Pons (tissue), 1 donor: ENCODE measurements at regions not wholly inside any gene's neighbourhood (a gene's known extent, or its start where the extent isn't known, plus 50 kb on each side); places are given as distances from the start of the nearest gene placed in this dataset.

Source experiments
- DNase-seq: peaks from one replicate; pipeline ENCODE4 v3.0.0-alpha.2; 2016; ENCODE audit warnings: low spot score

DNA sequence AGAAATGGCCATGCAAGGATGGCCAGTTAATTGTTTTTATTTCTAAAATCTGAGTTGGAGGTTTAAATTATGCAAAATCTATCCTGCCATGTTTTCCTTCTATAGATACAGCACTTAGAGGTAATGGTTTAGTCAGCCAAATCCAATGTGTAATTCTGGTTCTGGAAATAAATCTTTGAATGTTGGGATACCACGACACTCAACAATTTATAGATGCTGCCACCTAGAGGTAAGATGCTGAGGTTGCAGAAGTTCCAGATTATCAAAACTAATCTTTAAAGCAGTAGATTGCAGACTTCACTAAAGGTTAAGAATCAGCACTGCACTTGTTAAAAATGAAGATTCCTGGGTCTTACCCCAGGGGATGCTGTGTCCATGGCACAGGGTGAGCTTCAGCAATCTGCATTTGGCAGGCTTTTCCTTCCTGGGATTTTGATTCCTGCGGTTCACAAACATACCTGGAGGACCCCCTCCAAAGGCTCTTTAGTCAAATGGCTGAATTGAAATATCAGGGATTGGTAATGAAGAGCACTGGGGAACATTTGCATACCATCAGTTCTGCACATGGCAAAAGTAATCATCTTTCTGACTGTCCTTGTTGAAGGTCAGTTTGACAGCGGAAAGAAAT, 53.4 kb upstream of the ANO4 start:
- DNase-seq: peak; percentile 44

DNA sequence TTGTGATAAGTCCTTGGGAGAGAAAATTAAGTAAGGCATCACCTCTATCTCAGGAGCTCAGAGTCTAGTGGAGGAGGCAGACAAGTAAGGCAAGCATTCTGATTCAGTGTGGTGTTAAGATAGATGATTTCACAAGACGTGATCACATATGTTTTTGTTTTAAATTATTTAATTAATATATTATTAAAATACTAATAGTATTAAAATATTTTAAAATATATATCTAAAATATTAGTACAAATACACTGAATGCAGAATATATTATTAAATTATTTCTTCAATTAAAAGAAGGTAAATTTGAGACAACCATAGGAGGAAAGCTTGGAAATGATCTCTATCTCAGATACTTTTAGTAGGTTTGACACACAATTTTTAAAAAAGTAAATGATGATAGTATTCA, 51.5 kb upstream of the ANO4 start:
- DNase-seq: no peak
